ENCODE measurements at regions not wholly inside any gene's neighbourhood (a gene's known extent, or its start where the extent isn't known, plus 50 kb on each side); places are given as distances from the start of the nearest gene placed in this dataset.

DNA sequence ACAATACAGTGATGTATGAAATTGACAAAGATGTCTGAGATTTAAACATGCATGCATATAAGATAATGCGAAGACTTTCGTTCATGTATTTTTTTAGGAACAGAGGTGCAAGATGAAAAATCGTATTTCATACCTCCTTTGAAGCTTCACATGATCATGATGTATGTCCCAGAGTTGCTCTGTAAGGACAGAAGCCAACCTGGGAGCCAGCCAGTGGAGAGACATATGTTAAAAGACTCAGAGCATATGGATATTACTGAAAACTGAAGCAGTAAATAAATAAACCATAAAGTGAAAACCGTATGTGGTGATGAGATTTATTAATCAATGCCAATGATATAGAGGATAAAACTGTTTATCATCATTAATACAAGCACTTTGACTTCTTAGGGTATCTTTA is 424.4 kb upstream of the NETO1 start:
- TF ChIP-seq, protein P1, sequence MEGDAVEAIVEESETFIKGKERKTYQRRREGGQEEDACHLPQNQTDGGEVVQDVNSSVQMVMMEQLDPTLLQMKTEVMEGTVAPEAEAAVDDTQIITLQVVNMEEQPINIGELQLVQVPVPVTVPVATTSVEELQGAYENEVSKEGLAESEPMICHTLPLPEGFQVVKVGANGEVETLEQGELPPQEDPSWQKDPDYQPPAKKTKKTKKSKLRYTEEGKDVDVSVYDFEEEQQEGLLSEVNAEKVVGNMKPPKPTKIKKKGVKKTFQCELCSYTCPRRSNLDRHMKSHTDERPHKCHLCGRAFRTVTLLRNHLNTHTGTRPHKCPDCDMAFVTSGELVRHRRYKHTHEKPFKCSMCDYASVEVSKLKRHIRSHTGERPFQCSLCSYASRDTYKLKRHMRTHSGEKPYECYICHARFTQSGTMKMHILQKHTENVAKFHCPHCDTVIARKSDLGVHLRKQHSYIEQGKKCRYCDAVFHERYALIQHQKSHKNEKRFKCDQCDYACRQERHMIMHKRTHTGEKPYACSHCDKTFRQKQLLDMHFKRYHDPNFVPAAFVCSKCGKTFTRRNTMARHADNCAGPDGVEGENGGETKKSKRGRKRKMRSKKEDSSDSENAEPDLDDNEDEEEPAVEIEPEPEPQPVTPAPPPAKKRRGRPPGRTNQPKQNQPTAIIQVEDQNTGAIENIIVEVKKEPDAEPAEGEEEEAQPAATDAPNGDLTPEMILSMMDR (IDR thresholded peaks at IDR 0.05; ENCODE audit: partially characterized antibody, unreplicated experiment), result no peak
- H3K36me3 Mint-ChIP-seq (ENCODE audit: unreplicated experiment), result no peaks in the 10 kb centered on the region
- H3K27ac Mint-ChIP-seq (ENCODE audit: unreplicated experiment), result no peak overlapping the region
- no peaks in the 10 kb centered on the region for H3K4me1 Mint-ChIP-seq (ENCODE audit: low read depth, unreplicated experiment)
- H3K9me3 Mint-ChIP-seq (ENCODE audit: unreplicated experiment), result no peaks in the 10 kb centered on the region
- no peak for DNase-seq
- no peaks in the 10 kb centered on the region for H3K27me3 Mint-ChIP-seq (ENCODE audit: unreplicated experiment)
- H3K4me3 Mint-ChIP-seq (ENCODE audit: unreplicated experiment), result no peak overlapping the region

DNA sequence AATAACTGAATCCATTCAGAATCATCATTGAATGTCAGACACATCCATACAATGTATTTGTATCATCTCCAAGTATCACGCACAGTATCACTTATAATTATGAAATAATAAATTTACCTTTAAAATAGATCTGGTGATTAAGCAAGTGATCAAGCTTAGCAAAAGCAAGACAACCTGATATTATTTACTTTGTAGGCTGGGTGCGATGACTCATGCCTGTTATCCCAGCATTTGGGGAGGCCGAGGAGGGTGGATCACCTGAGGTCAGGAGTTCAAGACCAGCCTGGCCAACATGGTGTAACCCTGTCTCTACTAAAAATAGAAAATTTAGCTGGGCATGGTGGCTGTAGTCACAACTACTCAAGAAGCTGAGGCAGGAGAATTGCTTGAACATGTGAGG is 421.0 kb upstream of the NETO1 start:
- TF ChIP-seq, protein P1 (IDR thresholded peaks at IDR 0.05; ENCODE audit: partially characterized antibody, unreplicated experiment), result no peak
- Mint-ChIP-seq H3K4me1 (ENCODE audit: low read depth, unreplicated experiment) (no peaks in the 10 kb centered on the region), H3K27ac (ENCODE audit: unreplicated experiment) (no peak overlapping the region), H3K9me3 (ENCODE audit: unreplicated experiment) (no peaks in the 10 kb centered on the region), H3K27me3 (ENCODE audit: unreplicated experiment) (no peaks in the 10 kb centered on the region), H3K36me3 (ENCODE audit: unreplicated experiment) (no peaks in the 10 kb centered on the region), H3K4me3 (ENCODE audit: unreplicated experiment) (no peak overlapping the region)
- no peak for DNase-seq

DNA sequence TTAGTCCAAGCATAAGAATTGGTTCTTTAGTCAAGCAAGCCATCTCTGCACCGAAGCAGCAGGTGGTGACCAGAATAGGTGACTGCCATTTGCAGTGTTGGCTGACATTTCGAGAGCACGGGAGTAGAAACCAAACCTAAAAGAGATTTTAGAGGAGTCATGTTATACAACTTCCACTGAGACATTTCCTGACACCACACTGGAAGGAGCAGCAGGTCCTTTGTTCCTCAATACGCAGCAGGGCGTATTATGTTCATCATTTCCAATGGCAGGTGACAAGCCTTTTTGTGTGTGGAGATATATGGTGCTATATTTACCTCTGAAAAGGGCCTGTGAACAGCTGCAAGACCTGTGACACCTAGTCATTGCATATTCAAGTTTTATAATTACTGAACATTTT is 418.8 kb upstream of the NETO1 start:
- TF ChIP-seq, protein P1 (IDR thresholded peaks at IDR 0.05; ENCODE audit: partially characterized antibody, unreplicated experiment), result no peak
- no peaks in the 10 kb centered on the region for H3K9me3 Mint-ChIP-seq (ENCODE audit: unreplicated experiment)

DNA sequence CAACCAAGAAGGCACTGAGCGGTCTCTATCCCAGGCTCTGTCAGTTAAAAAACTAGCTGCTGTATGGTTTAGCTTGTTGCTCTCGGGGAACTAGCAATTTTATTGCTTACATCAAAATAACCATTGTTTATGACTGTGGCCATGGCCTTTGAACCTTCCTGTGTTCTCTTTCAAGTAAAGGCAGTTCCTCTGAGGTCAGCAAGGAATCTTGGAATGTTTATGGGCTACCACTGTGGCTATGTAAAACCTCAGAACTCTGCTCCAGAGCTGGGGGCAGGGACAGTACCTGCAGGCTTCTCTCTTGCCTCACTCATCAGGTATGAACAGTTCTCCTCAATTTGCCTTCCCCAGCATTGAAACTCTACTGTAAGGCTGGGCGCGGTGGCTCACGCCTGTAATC is 416.0 kb upstream of the NETO1 start:
- H3K9me3 Mint-ChIP-seq (ENCODE audit: unreplicated experiment), result no peaks in the 10 kb centered on the region
- TF ChIP-seq, protein P1 (IDR thresholded peaks at IDR 0.05; ENCODE audit: partially characterized antibody, unreplicated experiment), result no peak
- H3K36me3 Mint-ChIP-seq (ENCODE audit: unreplicated experiment), result no peaks in the 10 kb centered on the region
- no peak overlapping the region for H3K27ac Mint-ChIP-seq (ENCODE audit: unreplicated experiment)
- H3K4me3 Mint-ChIP-seq (ENCODE audit: unreplicated experiment), result no peak overlapping the region
- DNase-seq, result no peak
- no peaks in the 10 kb centered on the region for H3K27me3 Mint-ChIP-seq (ENCODE audit: unreplicated experiment)
- no peaks in the 10 kb centered on the region for H3K4me1 Mint-ChIP-seq (ENCODE audit: low read depth, unreplicated experiment)

More for the DNA sequence above, 418.8 kb upstream of the NETO1 start:
- no peaks in the 10 kb centered on the region for H3K27me3 Mint-ChIP-seq (ENCODE audit: unreplicated experiment)
- no peak for DNase-seq
- no peaks in the 10 kb centered on the region for H3K36me3 Mint-ChIP-seq (ENCODE audit: unreplicated experiment)
- H3K4me1 Mint-ChIP-seq (ENCODE audit: low read depth, unreplicated experiment), result no peaks in the 10 kb centered on the region
- H3K27ac Mint-ChIP-seq (ENCODE audit: unreplicated experiment), result no peak overlapping the region
- no peak overlapping the region for H3K4me3 Mint-ChIP-seq (ENCODE audit: unreplicated experiment)

DNA sequence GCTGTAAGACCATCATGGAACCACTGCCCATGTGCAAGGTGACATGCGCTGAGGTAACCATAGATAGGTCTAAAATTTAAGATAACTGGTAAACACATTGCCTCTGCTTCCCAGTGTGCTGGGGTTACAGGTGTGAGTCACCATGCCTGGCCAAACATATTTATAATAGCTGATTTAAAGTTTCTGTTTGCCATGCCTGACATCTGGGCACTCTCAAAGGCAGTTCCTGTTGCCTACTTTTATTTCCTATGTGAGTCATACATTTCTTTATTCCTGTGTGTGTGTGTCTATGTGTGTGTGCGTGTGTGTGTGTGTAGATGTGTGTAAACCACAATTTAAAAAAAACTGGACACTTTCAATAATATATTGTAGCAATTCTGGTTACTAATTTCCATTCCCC is 415.2 kb upstream of the NETO1 start:
- DNase-seq, result no peak
- Mint-ChIP-seq H3K4me3 (ENCODE audit: unreplicated experiment) (no peak overlapping the region), H3K27me3 (ENCODE audit: unreplicated experiment) (no peaks in the 10 kb centered on the region), H3K36me3 (ENCODE audit: unreplicated experiment) (no peaks in the 10 kb centered on the region), H3K4me1 (ENCODE audit: low read depth, unreplicated experiment) (no peaks in the 10 kb centered on the region), H3K27ac (ENCODE audit: unreplicated experiment) (no peak overlapping the region), H3K9me3 (ENCODE audit: unreplicated experiment) (no peaks in the 10 kb centered on the region)
- TF ChIP-seq, protein P1 (IDR thresholded peaks at IDR 0.05; ENCODE audit: partially characterized antibody, unreplicated experiment), result no peak

Measured in glutamatergic neuron (in vitro differentiated cells).